ENCODE measurements at regions not wholly inside any gene's neighbourhood (a gene's known extent, or its start where the extent isn't known, plus 50 kb on each side); places are given as distances from the start of the nearest gene placed in this dataset.

DNA sequence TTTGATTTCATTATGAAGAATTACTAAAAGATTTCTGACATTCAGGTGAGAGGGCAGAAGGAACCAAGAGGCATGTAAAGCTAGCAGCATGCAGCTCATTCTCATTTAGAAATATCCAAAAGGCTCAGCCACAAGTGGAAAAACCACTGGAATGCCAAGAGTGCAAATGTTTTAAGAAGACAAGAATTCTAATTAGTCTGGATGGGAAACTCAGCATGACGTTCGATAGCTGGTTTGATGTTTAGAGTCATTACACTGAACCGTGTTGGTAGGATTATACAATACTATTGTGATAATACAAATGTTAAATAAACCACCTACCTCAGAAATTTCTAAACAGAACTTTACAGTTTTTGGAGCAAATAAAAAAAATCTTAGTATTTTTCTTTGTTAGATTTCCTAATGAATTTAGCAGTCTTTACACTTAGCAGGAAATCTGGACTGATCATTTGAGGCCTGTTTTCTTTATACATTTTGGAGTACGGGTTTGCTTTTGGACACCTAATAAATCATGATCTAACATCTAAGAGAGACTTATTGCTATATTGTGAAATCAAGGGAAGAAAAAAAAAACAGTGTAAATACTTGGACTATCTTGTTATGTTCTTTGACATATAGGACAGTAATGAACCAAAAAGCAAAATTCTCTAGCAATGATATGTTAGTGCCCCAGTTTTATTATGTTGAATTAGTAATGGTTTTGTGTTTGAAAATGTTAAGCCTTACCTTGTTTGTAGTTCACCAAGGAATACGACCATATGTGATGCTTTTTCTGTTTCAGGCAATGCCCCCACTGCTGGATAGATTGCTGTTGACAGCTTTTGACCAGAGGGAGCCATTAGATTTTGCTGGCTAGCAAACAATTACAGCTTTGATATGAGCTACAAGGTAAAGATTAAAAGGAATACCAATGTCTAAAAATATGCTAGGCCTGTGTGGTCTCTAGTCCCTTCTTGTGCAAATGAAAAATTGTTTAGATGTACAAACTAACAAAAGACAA lies 354.1 kb upstream of the SEMA3A start:
- DNase-seq (ENCODE audit: low spot score) = no peak
- Mint-ChIP-seq H3K36me3 (ENCODE audit: low read depth, unreplicated experiment) (no peaks in the 10 kb centered on the region), H3K27me3 (ENCODE audit: unreplicated experiment) (no peaks in the 10 kb centered on the region), H3K9me3 (ENCODE audit: unreplicated experiment) (no peaks in the 10 kb centered on the region), H3K4me3 (ENCODE audit: unreplicated experiment) (no peak overlapping the region), H3K4me1 (ENCODE audit: unreplicated experiment) (no peaks in the 10 kb centered on the region), H3K27ac (ENCODE audit: unreplicated experiment) (no peak overlapping the region)
- TF ChIP-seq, protein P1, sequence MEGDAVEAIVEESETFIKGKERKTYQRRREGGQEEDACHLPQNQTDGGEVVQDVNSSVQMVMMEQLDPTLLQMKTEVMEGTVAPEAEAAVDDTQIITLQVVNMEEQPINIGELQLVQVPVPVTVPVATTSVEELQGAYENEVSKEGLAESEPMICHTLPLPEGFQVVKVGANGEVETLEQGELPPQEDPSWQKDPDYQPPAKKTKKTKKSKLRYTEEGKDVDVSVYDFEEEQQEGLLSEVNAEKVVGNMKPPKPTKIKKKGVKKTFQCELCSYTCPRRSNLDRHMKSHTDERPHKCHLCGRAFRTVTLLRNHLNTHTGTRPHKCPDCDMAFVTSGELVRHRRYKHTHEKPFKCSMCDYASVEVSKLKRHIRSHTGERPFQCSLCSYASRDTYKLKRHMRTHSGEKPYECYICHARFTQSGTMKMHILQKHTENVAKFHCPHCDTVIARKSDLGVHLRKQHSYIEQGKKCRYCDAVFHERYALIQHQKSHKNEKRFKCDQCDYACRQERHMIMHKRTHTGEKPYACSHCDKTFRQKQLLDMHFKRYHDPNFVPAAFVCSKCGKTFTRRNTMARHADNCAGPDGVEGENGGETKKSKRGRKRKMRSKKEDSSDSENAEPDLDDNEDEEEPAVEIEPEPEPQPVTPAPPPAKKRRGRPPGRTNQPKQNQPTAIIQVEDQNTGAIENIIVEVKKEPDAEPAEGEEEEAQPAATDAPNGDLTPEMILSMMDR (IDR thresholded peaks at IDR 0.05; ENCODE audit: unreplicated experiment) = no peak

DNA sequence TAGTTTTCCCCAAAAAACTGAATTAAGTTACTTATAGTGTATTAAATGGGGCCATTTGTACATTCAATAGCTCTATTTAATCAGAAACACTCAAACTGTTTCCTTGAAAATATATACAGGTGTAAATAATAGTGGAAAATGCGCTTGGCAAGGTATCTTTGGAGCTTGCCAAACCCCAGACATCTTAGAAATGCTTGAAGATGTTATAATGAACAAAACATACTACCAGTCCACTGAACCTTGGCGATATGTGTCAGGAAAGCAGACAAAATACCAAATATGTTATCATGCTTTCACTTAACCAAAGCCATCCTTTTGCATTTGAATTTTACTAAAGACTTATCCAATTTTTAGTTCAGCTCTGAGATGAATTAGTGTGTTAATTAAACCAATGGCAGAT lies 352.7 kb upstream of the SEMA3A start:
- H3K4me1 Mint-ChIP-seq (ENCODE audit: unreplicated experiment) = no peaks in the 10 kb centered on the region
- H3K36me3 Mint-ChIP-seq (ENCODE audit: low read depth, unreplicated experiment) = no peaks in the 10 kb centered on the region
- H3K9me3 Mint-ChIP-seq (ENCODE audit: unreplicated experiment) = no peaks in the 10 kb centered on the region
- H3K27ac Mint-ChIP-seq (ENCODE audit: unreplicated experiment) = no peak overlapping the region
- no peaks in the 10 kb centered on the region for H3K27me3 Mint-ChIP-seq (ENCODE audit: unreplicated experiment)
- TF ChIP-seq, protein P1 (IDR thresholded peaks at IDR 0.05; ENCODE audit: unreplicated experiment) = no peak
- no peak overlapping the region for H3K4me3 Mint-ChIP-seq (ENCODE audit: unreplicated experiment)
- no peak for DNase-seq (ENCODE audit: low spot score)

DNA sequence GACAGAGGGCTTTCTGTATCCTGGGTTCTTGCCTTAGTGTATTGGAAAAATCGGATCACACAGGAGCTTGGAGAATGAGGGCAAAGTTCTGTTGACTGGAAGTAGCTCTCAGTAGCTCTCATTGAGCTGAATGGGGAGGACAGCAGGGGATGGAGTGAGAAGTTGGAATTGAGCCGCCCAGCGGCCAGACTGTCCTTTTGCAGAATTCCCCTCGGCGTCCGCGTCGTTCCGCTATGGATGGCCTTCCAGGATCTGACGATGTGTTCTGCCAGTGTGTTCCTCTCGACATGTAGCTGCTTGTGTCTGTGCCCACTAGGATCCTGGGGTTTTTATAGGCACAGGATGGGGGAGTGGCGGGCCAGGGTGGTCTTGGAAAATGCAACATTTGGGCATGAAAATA lies 351.8 kb upstream of the SEMA3A start:
- no peak for DNase-seq (ENCODE audit: low spot score)
- TF ChIP-seq, protein P1 (IDR thresholded peaks at IDR 0.05; ENCODE audit: unreplicated experiment) = no peak
- H3K36me3 Mint-ChIP-seq (ENCODE audit: low read depth, unreplicated experiment) = no peaks in the 10 kb centered on the region
- no peaks in the 10 kb centered on the region for H3K4me1 Mint-ChIP-seq (ENCODE audit: unreplicated experiment)
- H3K27ac Mint-ChIP-seq (ENCODE audit: unreplicated experiment) = no peak overlapping the region
- H3K27me3 Mint-ChIP-seq (ENCODE audit: unreplicated experiment) = no peaks in the 10 kb centered on the region
- no peak overlapping the region for H3K4me3 Mint-ChIP-seq (ENCODE audit: unreplicated experiment)
- H3K9me3 Mint-ChIP-seq (ENCODE audit: unreplicated experiment) = no peaks in the 10 kb centered on the region

DNA sequence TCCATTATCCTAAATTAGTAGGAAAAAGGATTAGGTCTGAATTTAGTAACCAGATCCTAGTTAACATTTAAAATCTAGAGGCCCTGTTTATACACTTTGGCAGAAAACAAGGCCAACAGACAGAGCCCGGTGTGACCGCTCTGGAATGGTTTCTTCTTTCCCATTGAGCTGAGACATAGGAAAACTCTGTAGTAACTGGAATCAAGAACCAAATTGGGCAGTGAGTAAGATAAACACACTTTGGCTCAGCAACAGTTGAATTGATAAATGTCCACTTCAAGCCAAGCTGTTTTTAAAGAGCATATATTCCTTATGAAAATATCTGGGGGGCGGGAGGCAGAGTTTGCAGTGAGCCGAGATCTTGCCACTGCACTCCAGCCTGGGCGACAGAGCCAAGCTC lies 343.7 kb upstream of the SEMA3A start:
- TF ChIP-seq, protein P1 (IDR thresholded peaks at IDR 0.05; ENCODE audit: unreplicated experiment) = no peak
- no peaks in the 10 kb centered on the region for H3K9me3 Mint-ChIP-seq (ENCODE audit: unreplicated experiment)
- no peak for DNase-seq (ENCODE audit: low spot score)
- H3K4me1 Mint-ChIP-seq (ENCODE audit: unreplicated experiment) = no peaks in the 10 kb centered on the region
- no peak overlapping the region for H3K4me3 Mint-ChIP-seq (ENCODE audit: unreplicated experiment)
- H3K36me3 Mint-ChIP-seq (ENCODE audit: low read depth, unreplicated experiment) = no peaks in the 10 kb centered on the region
- H3K27me3 Mint-ChIP-seq (ENCODE audit: unreplicated experiment) = peaks cover 1% of the 10 kb centered on the region
- H3K27ac Mint-ChIP-seq (ENCODE audit: unreplicated experiment) = no peak overlapping the region

DNA sequence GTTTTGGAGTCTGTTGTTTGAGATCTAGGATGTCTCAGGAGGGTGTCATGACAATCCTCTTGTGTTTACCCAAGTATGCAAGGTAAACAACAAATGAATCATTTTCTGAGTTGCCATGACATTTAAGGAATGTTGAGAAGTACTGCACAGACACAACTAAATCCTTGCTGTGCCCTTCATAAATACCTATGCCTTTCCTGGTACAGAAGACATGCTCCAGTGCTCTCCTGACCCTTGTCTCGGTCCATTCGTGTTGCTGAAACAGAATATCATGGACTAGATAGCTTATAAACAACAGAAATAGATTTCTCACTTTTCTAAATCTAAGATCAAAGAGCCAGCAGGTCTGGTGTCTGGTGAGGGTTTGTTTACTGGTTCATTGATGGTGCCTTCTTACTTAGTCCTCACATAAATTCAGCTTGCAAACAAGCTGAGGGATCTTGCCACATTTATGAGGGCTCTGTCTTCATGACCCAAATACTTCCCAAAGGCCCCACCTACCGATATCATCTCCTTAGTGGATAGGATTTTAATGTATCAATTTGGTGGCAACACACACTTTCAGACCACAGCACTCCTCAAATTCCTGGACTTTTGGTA lies 341.8 kb upstream of the SEMA3A start:
- H3K27ac Mint-ChIP-seq (ENCODE audit: unreplicated experiment) = no peak overlapping the region
- no peak overlapping the region for H3K4me3 Mint-ChIP-seq (ENCODE audit: unreplicated experiment)
- no peaks in the 10 kb centered on the region for H3K36me3 Mint-ChIP-seq (ENCODE audit: low read depth, unreplicated experiment)
- H3K27me3 Mint-ChIP-seq (ENCODE audit: unreplicated experiment) = peaks cover 1% of the 10 kb centered on the region
- TF ChIP-seq, protein P1 (IDR thresholded peaks at IDR 0.05; ENCODE audit: unreplicated experiment) = no peak
- no peak for DNase-seq (ENCODE audit: low spot score)
- no peaks in the 10 kb centered on the region for H3K9me3 Mint-ChIP-seq (ENCODE audit: unreplicated experiment)
- no peaks in the 10 kb centered on the region for H3K4me1 Mint-ChIP-seq (ENCODE audit: unreplicated experiment)

Data from endothelial cell (in vitro differentiated cells).